GM12878 (cell line): ENCODE measurements at regions not wholly inside any gene's neighbourhood (a gene's known extent, or its start where the extent isn't known, plus 50 kb on each side); places are given as distances from the start of the nearest gene placed in this dataset.

Experiments
- ATAC-seq: fragments of 200-7000 bp; cut with Tn5 transposase; 3 replicates; pipeline ENCODE4 v1.9.1; 2020; ENCODE audit warnings: mild to moderate bottlenecking, moderate library complexity
- BruUV-seq: library from RNA; stranded (reverse); fragments of 400-500 nt; replicated peaks from 2 replicates; lab custom pipeline; 2021; lab: Mats Ljungman, UMichigan
- CTCF ChIA-PET: fragments of 300-600 bp; sonication (Branson Sonifier 250); formaldehyde crosslinking; extraction: SDS; loops from one replicate; lab custom pipeline; 2021; ENCODE audit warnings: inconsistent platforms; lab: Yijun Ruan, JAX
- POLR2A ChIA-PET: fragments of 350-600 bp; formaldehyde crosslinking; extraction: SDS; loops from one replicate; lab custom pipeline; 2021; ENCODE audit warnings: inconsistent platforms; lab: Charles Lee
- RAD21 ChIA-PET: fragments of 300-600 bp; sonication (Branson Sonifier 250); formaldehyde crosslinking; loops from one replicate; lab custom pipeline; 2023; ENCODE audit warnings: antibody characterized with exemption; ENCODE audit not compliant: unreplicated experiment; lab: Charles Lee
- SMC1A ChIA-PET: fragments of 300-600 bp; sonication (Branson Sonifier 250); formaldehyde crosslinking; loops from one replicate; lab custom pipeline; 2023; ENCODE audit not compliant: unreplicated experiment, uncharacterized antibody; lab: Charles Lee
- DNase-seq: peaks from one replicate; pipeline ENCODE4 v3.0.0-alpha.2; 2011; ENCODE audit warnings: low read depth, low spot score
- FAIRE-seq: peaks from 3 replicates; lab custom pipeline; 2011; peaks lifted over from hg19 to GRCh38; lab: Jason Lieb, UNC
- H2AFZ ChIP-seq: 2 replicates; pipeline ENCODE4 v1.6.0; 2011; ENCODE audit warnings: low read depth, low read length, control low read depth; ENCODE audit not compliant: control insufficient read depth
- H3K27ac ChIP-seq: 2 replicates; pipeline ENCODE4 v1.5.1; 2011; ENCODE audit warnings: control low read depth; ENCODE audit not compliant: control insufficient read depth, insufficient read depth
- H3K27me3 ChIP-seq, 2 experiments: replicated peaks in 1 of 2; 2 replicates each; pipeline versions ENCODE4 v1.6.0 to v1.6.1; 2011; ENCODE audit warnings: low read length in 1 of 2; ENCODE audit not compliant: control insufficient read depth in 2 of 2, insufficient read depth in 2 of 2
- H3K36me3 ChIP-seq, 2 experiments: 2 replicates each; pipeline ENCODE4 v1.5.1; 2011; ENCODE audit warnings: low read length in 1 of 2; ENCODE audit not compliant: control insufficient read depth in 2 of 2, insufficient read depth in 2 of 2
- H3K4me1 ChIP-seq: 2 replicates; pipeline ENCODE4 v1.6.1; 2011; ENCODE audit warnings: mild to moderate bottlenecking, low read length, moderate library complexity, mixed read lengths; ENCODE audit not compliant: control insufficient read depth, insufficient read depth
- H3K4me2 ChIP-seq: 2 replicates; pipeline ENCODE4 v1.6.0; 2011; ENCODE audit warnings: control low read depth; ENCODE audit not compliant: control insufficient read depth, insufficient read depth
- H3K4me3 ChIP-seq: fragments of 200-600 bp; sonication (generic); 2 replicates; pipeline ENCODE4 v1.5.1; 2016
- H3K79me2 ChIP-seq: 2 replicates; pipeline ENCODE4 v1.6.0; 2011; ENCODE audit warnings: low read length; ENCODE audit not compliant: control insufficient read depth, insufficient read depth
- H3K9ac ChIP-seq: 2 replicates; pipeline ENCODE4 v1.8.0; 2011; ENCODE audit warnings: low read length, control low read depth, mixed read lengths; ENCODE audit not compliant: control insufficient read depth, insufficient read depth
- H3K9me3 ChIP-seq: replicated peaks from 3 replicates; pipeline ENCODE4 v1.5.1; 2011; ENCODE audit warnings: mild to moderate bottlenecking, low read length; ENCODE audit not compliant: control insufficient read depth, insufficient read depth
- H4K20me1 ChIP-seq: 2 replicates; pipeline ENCODE4 v1.6.0; 2011; ENCODE audit not compliant: control insufficient read depth, insufficient read depth
- BRCA1 ChIP-seq: IDR thresholded peaks from 2 replicates; pipeline ENCODE4 v1.6.1; 2011; ENCODE audit warnings: low read depth, low read length, improper control_type of control experiment
- CBFB ChIP-seq: IDR thresholded peaks from 2 replicates; pipeline ENCODE4 v1.6.1; 2016; ENCODE audit warnings: antibody characterized with exemption, low read depth
- CHD1 ChIP-seq: IDR thresholded peaks from 2 replicates; pipeline ENCODE4 v1.6.1; 2012; ENCODE audit warnings: low read depth, low read length, improper control_type of control experiment
- CHD2 ChIP-seq: IDR thresholded peaks from 2 replicates; pipeline ENCODE4 v1.6.1; 2011; ENCODE audit warnings: low read depth, low read length, improper control_type of control experiment, borderline replicate concordance
- ETV6 ChIP-seq, 2 experiments: fragments of 450-650 bp in 1 of 2; IDR thresholded peaks in 1 of 2; conservative IDR thresholded peaks in 1 of 2; 2 replicates each; pipeline ENCODE4 v1.6.1; 2014; ENCODE audit warnings: antibody characterized with exemption in 1 of 2, borderline replicate concordance in 1 of 2, low read depth in 1 of 2, mild to moderate bottlenecking in 1 of 2, moderate library complexity in 1 of 2
- GABPA ChIP-seq: IDR thresholded peaks from 2 replicates; pipeline ENCODE4 v1.6.1; 2014; ENCODE audit warnings: antibody characterized with exemption, low read depth, mild to moderate bottlenecking, inconsistent platforms
- HDAC2 ChIP-seq: fragments of 200-600 bp; sonication (generic); IDR thresholded peaks from 2 replicates; pipeline ENCODE4 v1.6.1; 2017
- IKZF1 ChIP-seq: fragments of 450-650 bp; conservative IDR thresholded peaks from 2 replicates; pipeline ENCODE4 v1.6.1; 2017; ENCODE audit warnings: antibody characterized with exemption, mild to moderate bottlenecking
- IRF5 ChIP-seq: fragments of 450-650 bp; IDR thresholded peaks from 2 replicates; pipeline ENCODE4 v1.6.1; 2017; ENCODE audit warnings: borderline replicate concordance
- MEF2A ChIP-seq: IDR thresholded peaks from 2 replicates; pipeline ENCODE4 v1.6.1; 2011; ENCODE audit warnings: low read depth, mild to moderate bottlenecking, low read length, moderate library complexity; ENCODE audit not compliant: insufficient read depth
- RB1 ChIP-seq: fragments of 450-650 bp; formaldehyde crosslinking; IDR thresholded peaks from 2 replicates; pipeline ENCODE4 v1.6.1; 2017; ENCODE audit warnings: mild to moderate bottlenecking, borderline replicate concordance
- RBBP5 ChIP-seq: fragments of 200-600 bp; sonication (generic); conservative IDR thresholded peaks from 2 replicates; pipeline ENCODE4 v1.6.1; 2016
- RUNX3 ChIP-seq: IDR thresholded peaks from 2 replicates; pipeline ENCODE4 v1.6.1; 2012; ENCODE audit warnings: low read length, inconsistent platforms
- SUZ12 ChIP-seq: fragments of 200-600 bp; sonication (generic); IDR thresholded peaks from one replicate; pipeline ENCODE4 v1.6.1; 2018; ENCODE audit warnings: antibody characterized with exemption, mild to moderate bottlenecking; ENCODE audit not compliant: unreplicated experiment
- ZBTB40 ChIP-seq: fragments of 450-650 bp; IDR thresholded peaks from 2 replicates; pipeline ENCODE4 v1.6.1; 2016; ENCODE audit warnings: mild to moderate bottlenecking, moderate library complexity, borderline replicate concordance
- ZNF622 ChIP-seq: fragments of 450-650 bp; IDR thresholded peaks from 2 replicates; pipeline ENCODE4 v1.6.1; 2017; ENCODE audit warnings: mild to moderate bottlenecking, inconsistent platforms
- WGBS: methylation state at CpG from one replicate; pipeline ENCODE4 v1.1.6; 2016; ENCODE audit warnings: low lambda C conversion rate; ENCODE audit not compliant: insufficient replicate concordance, insufficient coverage; ENCODE audit errors: missing lambda C conversion rate; 5-methylcytosine and 5-hydroxymethylcytosine counted together
- in situ Hi-C: fragments of 300-500 bp; cut with MboI; formaldehyde crosslinking; loops from 9 replicates; pipeline ENCODE4 v1.14.3; 2018; ENCODE audit warnings: mixed read lengths
- intact Hi-C: fragments of 100-400 bp; cut with micrococcal nuclease; formaldehyde crosslinking; loops from one replicate; pipeline ENCODE4 v1.14.2; 2022; ENCODE audit not compliant: unreplicated experiment

- no peak overlapping the region for H3K4me3 ChIP-seq
- H3K9me3 ChIP-seq: no peaks in the 10 kb centered on the region
- ChIA-PET SMC1A (no interaction called here), RAD21 (no interaction called here), CTCF (no interaction called here)
- H2AFZ ChIP-seq: no peak overlapping the region
- H3K4me1 ChIP-seq: no peaks in the 10 kb centered on the region
- H3K27ac ChIP-seq: no peak overlapping the region
- no peak for DNase-seq
- in situ Hi-C loops (no loop called here), intact Hi-C loops (no loop called here)
- H3K9ac ChIP-seq: no peak overlapping the region
- no peak for ATAC-seq
- no peaks in the 10 kb centered on the region for H3K27me3 ChIP-seq
- WGBS: 7% methylated on average over 2 of the region's 2 CpGs
- BruUV-seq: no TSS peak
- no peaks in the 10 kb centered on the region for H3K36me3 ChIP-seq
- no peak for FAIRE-seq
- H3K79me2 ChIP-seq: no peaks in the 10 kb centered on the region
- TF ChIP-seq CHD1 (no peak), ETV6 (conservative IDR thresholded peaks at IDR 0.05 in 1 of 2, IDR thresholded peaks at IDR 0.05 in 1 of 2; ENCODE audit: borderline replicate concordance in 1 of 2, low read depth in 1 of 2) (no peak), CBFB (no peak), CHD2 (no peak), IRF5 (no peak), RUNX3 (no peak), RB1 (no peak)
- TF ChIP-seq, all 136 proteins: peak for 0
- POLR2A ChIA-PET: no interaction called here
- H3K4me2 ChIP-seq: no peak overlapping the region
- no peaks in the 10 kb centered on the region for H4K20me1 ChIP-seq
Observed at GRCh38 chr16:77069929-77070328, 121.1 kb upstream of the MON1B start.

- intact Hi-C loops: no loop called here
- Histone ChIP-seq H3K9me3 (no peaks in the 10 kb centered on the region), H3K4me1 (no peaks in the 10 kb centered on the region), H3K27ac (no peak overlapping the region), H3K36me3 (no peaks in the 10 kb centered on the region), H2AFZ (no peak overlapping the region)
- FAIRE-seq: no peak
- 64% methylated on average over 6 of the region's 6 CpGs for WGBS
- no peak for DNase-seq
- in situ Hi-C loops: no loop called here
- RAD21 ChIA-PET: no interaction called here
- TF ChIP-seq HDAC2 (no peak), IKZF1 (no peak), ZNF622 (no peak), GABPA (no peak), MEF2A (no peak), SUZ12 (no peak), ZBTB40 (no peak), BRCA1 (no peak), RBBP5 (no peak)
- TF ChIP-seq, all 136 proteins: peak for 0
- SMC1A ChIA-PET: interaction anchor here (1.2 kb wide), 1 partner anchor 101 kb away, joined by 3 read pairs; no protein-coding TSS in a partner anchor
- POLR2A ChIA-PET: no interaction called here
- no peaks in the 10 kb centered on the region for H4K20me1 ChIP-seq
- BruUV-seq: no TSS peak
- no peak overlapping the region for H3K4me3 ChIP-seq
- no peaks in the 10 kb centered on the region for H3K27me3 ChIP-seq
- no peaks in the 10 kb centered on the region for H3K79me2 ChIP-seq
- no peak for ATAC-seq
- CTCF ChIA-PET: no interaction called here
- H3K4me2 ChIP-seq: no peak overlapping the region
- no peak overlapping the region for H3K9ac ChIP-seq
Observed at GRCh38 chr16:77070683-77071082, 120.3 kb upstream of the MON1B start.
